ENCODE measurements at regions not wholly inside any gene's neighbourhood (a gene's known extent, or its start where the extent isn't known, plus 50 kb on each side); places are given as distances from the start of the nearest gene placed in this dataset.
A peak's percentile ranks its signal among the peaks of the same experiment; 100 is the strongest.
"Not testable (repeated sequence)": the region's sequence is repeated elsewhere in the genome, so short reads cannot be mapped to it uniquely, and the experiment has no call there.

GRCh38 chr14:70254476-70254961, 65.8 kb upstream of the SLC8A3 start:
- Histone ChIP-seq H3K4me3 (ENCODE audit: low read length) (peak overlapping the region; percentile 80), H2AFZ (ENCODE audit: low read depth, low read length) (peak overlapping the region; percentile 69; the same call in 1 of the 2 replicates), H3K79me2 (ENCODE audit: low read length) (no peaks in the 10 kb centered on the region), H3K9ac (ENCODE audit: low read length) (peak overlapping the region; percentile 58), H3K36me3 (replicated peaks; ENCODE audit: low read depth, low read length) (no peaks in the 10 kb centered on the region), H3K4me1 (ENCODE audit: low read length) (no peaks in the 10 kb centered on the region), H4K20me1 (ENCODE audit: insufficient read depth, low read length) (no peaks in the 10 kb centered on the region), H3K27ac (ENCODE audit: low read length) (no peak overlapping the region), H3K9me3 (ENCODE audit: insufficient read depth, low read length) (no peaks in the 10 kb centered on the region), H3K27me3 (ENCODE audit: low read depth, low read length) (no peaks in the 10 kb centered on the region; the same call in 1 of the 2 replicates), H3K4me2 (ENCODE audit: low read length) (peak overlapping the region; percentile 72)
- TF ChIP-seq EZH2phosphoT487 (IDR thresholded peaks at IDR 0.05; ENCODE audit: low read depth) (no peak), CTCF (IDR thresholded peaks at IDR 0.05; ENCODE audit: low read depth, low read length) (no peak)

- not testable (repeated sequence) for H3K36me3 ChIP-seq (replicated peaks; ENCODE audit: low read depth, low read length); H3K79me2 ChIP-seq (ENCODE audit: low read length); H3K4me1 ChIP-seq (ENCODE audit: low read length); H3K4me3 ChIP-seq (ENCODE audit: low read length); H3K9me3 ChIP-seq (ENCODE audit: insufficient read depth, low read length); H2AFZ ChIP-seq (ENCODE audit: low read depth, low read length); H3K9ac ChIP-seq (ENCODE audit: low read length); H3K4me2 ChIP-seq (ENCODE audit: low read length); H3K27ac ChIP-seq (ENCODE audit: low read length); H3K27me3 ChIP-seq (ENCODE audit: low read depth, low read length); H4K20me1 ChIP-seq (ENCODE audit: insufficient read depth, low read length)
These were observed 64.8 kb upstream of the SLC8A3 start for GRCh38 chr14:70253547-70253946.

GRCh38 chr14:70245026-70245425, 56.3 kb upstream of the SLC8A3 start:
- Histone ChIP-seq H3K4me3 (ENCODE audit: low read length) (no peak overlapping the region), H3K27ac (ENCODE audit: low read length) (no peak overlapping the region), H3K9me3 (ENCODE audit: insufficient read depth, low read length) (no peaks in the 10 kb centered on the region), H3K36me3 (replicated peaks; ENCODE audit: low read depth, low read length) (no peaks in the 10 kb centered on the region), H3K27me3 (ENCODE audit: low read depth, low read length) (0 out of 2 replicates have a peak, but pooled peaks cover 2% of the 10 kb centered on the region), H4K20me1 (ENCODE audit: insufficient read depth, low read length) (no peaks in the 10 kb centered on the region), H3K79me2 (ENCODE audit: low read length) (no peaks in the 10 kb centered on the region), H3K4me2 (ENCODE audit: low read length) (no peak overlapping the region), H3K4me1 (ENCODE audit: low read length) (no peaks in the 10 kb centered on the region; the same call in 1 of the 2 replicates), H2AFZ (ENCODE audit: low read depth, low read length) (no peak overlapping the region), H3K9ac (ENCODE audit: low read length) (no peak overlapping the region)
- no peak for TF ChIP-seq CTCF (IDR thresholded peaks at IDR 0.05; ENCODE audit: low read depth, low read length)
- TF ChIP-seq EZH2phosphoT487 (IDR thresholded peaks at IDR 0.05; ENCODE audit: low read depth): no peak

- H3K27ac ChIP-seq (ENCODE audit: low read length): no peak overlapping the region
- H3K27me3 ChIP-seq (ENCODE audit: low read depth, low read length): no peaks in the 10 kb centered on the region
- H3K4me2 ChIP-seq (ENCODE audit: low read length): no peak overlapping the region
- H2AFZ ChIP-seq (ENCODE audit: low read depth, low read length): no peak overlapping the region
- peaks cover 2% of the 10 kb centered on the region; the same call in 1 of the 2 replicates for H3K4me1 ChIP-seq (ENCODE audit: low read length)
- no peak overlapping the region for H3K4me3 ChIP-seq (ENCODE audit: low read length)
- no peaks in the 10 kb centered on the region for H3K79me2 ChIP-seq (ENCODE audit: low read length)
- no peaks in the 10 kb centered on the region for H4K20me1 ChIP-seq (ENCODE audit: insufficient read depth, low read length)
- H3K9ac ChIP-seq (ENCODE audit: low read length): no peak overlapping the region
- TF ChIP-seq EZH2phosphoT487 (IDR thresholded peaks at IDR 0.05; ENCODE audit: low read depth): no peak
- TF ChIP-seq CTCF (IDR thresholded peaks at IDR 0.05; ENCODE audit: low read depth, low read length): no peak
- H3K9me3 ChIP-seq (ENCODE audit: insufficient read depth, low read length): no peaks in the 10 kb centered on the region
- H3K36me3 ChIP-seq (replicated peaks; ENCODE audit: low read depth, low read length): no peaks in the 10 kb centered on the region
These were observed 51.1 kb upstream of the SLC8A3 start for GRCh38 chr14:70239802-70240201.

- not testable (repeated sequence) for H3K9me3 ChIP-seq (ENCODE audit: insufficient read depth, low read length); H3K4me1 ChIP-seq (ENCODE audit: low read length); H3K27ac ChIP-seq (ENCODE audit: low read length); H3K27me3 ChIP-seq (ENCODE audit: low read depth, low read length); H3K9ac ChIP-seq (ENCODE audit: low read length); H3K79me2 ChIP-seq (ENCODE audit: low read length); H4K20me1 ChIP-seq (ENCODE audit: insufficient read depth, low read length); H3K4me2 ChIP-seq (ENCODE audit: low read length); H3K36me3 ChIP-seq (replicated peaks; ENCODE audit: low read depth, low read length); H3K4me3 ChIP-seq (ENCODE audit: low read length); H2AFZ ChIP-seq (ENCODE audit: low read depth, low read length)
These were observed 49.9 kb upstream of the SLC8A3 start for GRCh38 chr14:70238635-70239034.
